B cell (primary cell): ENCODE measurements at regions not wholly inside any gene's neighbourhood (a gene's known extent, or its start where the extent isn't known, plus 50 kb on each side); places are given as distances from the start of the nearest gene placed in this dataset.

Experiments used
- ATAC-seq: fragments of 200-7000 bp; cut with Tn5 transposase; one replicate; pipeline ENCODE4 v1.10.0; 2021; ENCODE audit warnings: low read depth, mild to moderate bottlenecking, moderate number of reproducible peaks, moderate library complexity
- CTCF ChIA-PET: fragments of 350-600 bp; sonication (Branson Sonifier 250); formaldehyde crosslinking; loops from one replicate; lab custom pipeline; 2021; ENCODE audit warnings: antibody characterized with exemption, inconsistent platforms; lab: Charles Lee
- POLR2A ChIA-PET: fragments of 350-600 bp; sonication (Branson Sonifier 250); formaldehyde crosslinking; loops from one replicate; lab custom pipeline; 2021; ENCODE audit warnings: antibody characterized with exemption; lab: Charles Lee
- DNase-seq: peaks from one replicate; pipeline ENCODE4 v3.0.0; 2013
- H2AFZ ChIP-seq: 2 replicates; pipeline ENCODE4 v1.6.1; 2012; ENCODE audit warnings: mild to moderate bottlenecking, low read depth, low read length; ENCODE audit not compliant: insufficient read depth, poor library complexity, severe bottlenecking
- H3K27ac ChIP-seq, 2 donors: 1 replicate in 1 of 2; 2 replicates in 1 of 2; pipeline ENCODE4 v1.5.1; 2012 to 2013; ENCODE audit warnings: low read length in 2 of 2, mild to moderate bottlenecking in 2 of 2, moderate library complexity in 1 of 2
- H3K27me3 ChIP-seq, 4 experiments: fragments of 200-600 bp in 1 of 4; sonication (generic) in 1 of 4; replicated peaks in 1 of 4; 1 replicate in 2 of 4; 2 replicates in 2 of 4; pipeline versions ENCODE4 v1.6.1 to v1.7.0; 2013 to 2016; ENCODE audit warnings: low read length in 3 of 4, mild to moderate bottlenecking in 2 of 4, mixed read lengths in 1 of 4, moderate library complexity in 1 of 4; ENCODE audit not compliant: insufficient read depth in 4 of 4, control insufficient read depth in 3 of 4; ENCODE audit errors: control extremely low read depth in 1 of 4
- H3K36me3 ChIP-seq, 2 experiments: replicated peaks in 1 of 2; 1 replicate in 1 of 2; 2 replicates in 1 of 2; pipeline versions ENCODE4 v1.6.1 to v1.7.1; 2013; ENCODE audit warnings: low read length in 1 of 2; ENCODE audit not compliant: insufficient read depth in 2 of 2, control insufficient read depth in 1 of 2; ENCODE audit errors: control extremely low read depth in 1 of 2, extremely low read depth in 1 of 2
- H3K4me1 ChIP-seq, 2 donors: fragments of 200-600 bp in 1 of 2; sonication (generic) in 1 of 2; 1 replicate in 1 of 2; 2 replicates in 1 of 2; pipeline versions ENCODE4 v1.5.1 to v1.6.1; 2013 to 2017; ENCODE audit warnings: low read length in 2 of 2; ENCODE audit not compliant: control insufficient read depth in 2 of 2, insufficient read depth in 2 of 2
- H3K4me2 ChIP-seq: replicated peaks from 2 replicates; pipeline ENCODE3; 2012; ENCODE audit warnings: mild to moderate bottlenecking, low read depth, low read length; ENCODE audit not compliant: poor library complexity, severe bottlenecking
- H3K4me3 ChIP-seq, 5 experiments: fragments of 200-600 bp in 1 of 5; sonication (generic) in 1 of 5; 1 replicate in 3 of 5; 2 replicates in 2 of 5; pipeline versions ENCODE4 v1.5.1 to v1.7.0; 2011 to 2016; ENCODE audit warnings: low read length in 4 of 5, mild to moderate bottlenecking in 4 of 5, low read depth in 2 of 5, control low read depth in 1 of 5, moderate library complexity in 1 of 5; ENCODE audit not compliant: insufficient read depth in 1 of 5; ENCODE audit errors: control extremely low read depth in 1 of 5, extremely low read depth in 1 of 5
- H3K79me2 ChIP-seq: fragments of 200-600 bp; sonication (generic); one replicate; pipeline ENCODE4 v1.6.0; 2016; ENCODE audit warnings: low read length; ENCODE audit not compliant: control insufficient read depth, insufficient read depth
- H3K9ac ChIP-seq: fragments of 200-600 bp; sonication (generic); 2 replicates; pipeline ENCODE4 v1.6.1; 2017; ENCODE audit warnings: mild to moderate bottlenecking, low read length, moderate library complexity
- H3K9me3 ChIP-seq, 3 donors: one replicate each; pipeline versions ENCODE4 v1.6.1 to v1.7.1; 2013; ENCODE audit warnings: low read length in 2 of 3; ENCODE audit not compliant: control insufficient read depth in 2 of 3, insufficient read depth in 1 of 3; ENCODE audit errors: control extremely low read depth in 1 of 3
- H4K20me1 ChIP-seq: 2 replicates; pipeline ENCODE4 v1.6.0; 2012; ENCODE audit warnings: mild to moderate bottlenecking, low read length; ENCODE audit not compliant: insufficient read depth, control insufficient read depth, poor library complexity, severe bottlenecking
- H3K27ac Mint-ChIP-seq: one replicate; pipeline ENCODE4 v1.8.0; 2021; ENCODE audit warnings: mixed read lengths
- H3K27me3 Mint-ChIP-seq: one replicate; pipeline ENCODE4 v1.8.0; 2021; ENCODE audit warnings: mixed read lengths
- H3K4me1 Mint-ChIP-seq: one replicate; pipeline ENCODE4 v1.8.0; 2021; ENCODE audit warnings: mixed read lengths
- H3K4me3 Mint-ChIP-seq: one replicate; pipeline ENCODE4 v1.8.0; 2021; ENCODE audit warnings: mixed read lengths
- H3K9me3 Mint-ChIP-seq: one replicate; pipeline ENCODE4 v1.8.0; 2022; ENCODE audit warnings: mixed read lengths; ENCODE audit not compliant: insufficient read depth
- CTCF ChIP-seq: fragments of 200-600 bp; IDR thresholded peaks from one replicate; pipeline ENCODE4 v1.8.0; 2022; ENCODE audit warnings: antibody characterized with exemption, mild to moderate bottlenecking
- EZH2 ChIP-seq: IDR thresholded peaks from 2 replicates; pipeline ENCODE4 v1.6.1; 2012; ENCODE audit warnings: borderline replicate concordance, low read depth, mild to moderate bottlenecking, moderate library complexity, low read length; ENCODE audit not compliant: insufficient read depth, poor library complexity, severe bottlenecking
- WGBS: methylation state at CpG from one replicate; pipeline ENCODE4 v1.1.5; 2013; ENCODE audit warnings: missing lambda C conversion rate; ENCODE audit not compliant: insufficient coverage; 5-methylcytosine and 5-hydroxymethylcytosine counted together
- intact Hi-C: fragments of 100-400 bp; cut with micrococcal nuclease; formaldehyde crosslinking; loops from one replicate; pipeline ENCODE4 v1.10.0; 2022

GRCh38 chr12:33832900-33833299, 189.4 kb upstream of the ALG10 start:
- no peaks in the 10 kb centered on the region for H3K9me3 ChIP-seq
- H3K4me2 ChIP-seq, result no peak overlapping the region
- no peaks in the 10 kb centered on the region for H3K27me3 Mint-ChIP-seq
- no peaks in the 10 kb centered on the region for H3K36me3 ChIP-seq
- CTCF ChIA-PET, result no interaction called here
- H3K4me1 Mint-ChIP-seq, result no peaks in the 10 kb centered on the region
- H3K9me3 Mint-ChIP-seq, result peaks cover 2% of the 10 kb centered on the region
- no peak overlapping the region for H2AFZ ChIP-seq
- no peak overlapping the region for H3K9ac ChIP-seq
- POLR2A ChIA-PET, result no interaction called here
- H3K4me1 ChIP-seq, result no peaks in the 10 kb centered on the region
- H3K4me3 Mint-ChIP-seq, result no peak overlapping the region
- H3K27me3 ChIP-seq, result no peaks in the 10 kb centered on the region
- H3K79me2 ChIP-seq, result no peaks in the 10 kb centered on the region
- TF ChIP-seq CTCF, result no peak
- TF ChIP-seq EZH2, result no peak
- intact Hi-C loops, result no loop called here
- H4K20me1 ChIP-seq, result no peaks in the 10 kb centered on the region
- ATAC-seq, result no peak
- H3K27ac Mint-ChIP-seq, result no peak overlapping the region
- no peak for DNase-seq
- no peak overlapping the region for H3K27ac ChIP-seq
- WGBS, result no CpG with 5 or more reads among the region's 3 CpGs
- no peak overlapping the region for H3K4me3 ChIP-seq

GRCh38 chr12:33834672-33835071, 187.6 kb upstream of the ALG10 start:
- ATAC-seq (no peak), DNase-seq (no peak)
- no peaks in the 10 kb centered on the region for H3K79me2 ChIP-seq
- Mint-ChIP-seq H3K4me3 (no peak overlapping the region), H3K9me3 (no peaks in the 10 kb centered on the region), H3K27me3 (no peaks in the 10 kb centered on the region), H3K27ac (no peak overlapping the region), H3K4me1 (no peaks in the 10 kb centered on the region)
- H3K9ac ChIP-seq, result no peak overlapping the region
- H3K4me2 ChIP-seq, result no peak overlapping the region
- no peaks in the 10 kb centered on the region for H3K9me3 ChIP-seq
- H3K27me3 ChIP-seq, result no peaks in the 10 kb centered on the region
- H3K4me3 ChIP-seq, result no peak overlapping the region
- WGBS, result no CpG with 5 or more reads among the region's 1 CpG
- no peak for TF ChIP-seq EZH2
- intact Hi-C loops, result no loop called here
- POLR2A ChIA-PET, result no interaction called here
- no peaks in the 10 kb centered on the region for H3K36me3 ChIP-seq
- H2AFZ ChIP-seq, result no peak overlapping the region
- CTCF ChIA-PET, result no interaction called here
- no peaks in the 10 kb centered on the region for H4K20me1 ChIP-seq
- no peaks in the 10 kb centered on the region for H3K4me1 ChIP-seq
- no peak overlapping the region for H3K27ac ChIP-seq
